Cardiac muscle cell (in vitro differentiated cells and primary cell): ENCODE measurements at regions not wholly inside any gene's neighbourhood (a gene's known extent, or its start where the extent isn't known, plus 50 kb on each side); places are given as distances from the start of the nearest gene placed in this dataset.

Experiments
- DNase-seq, 2 donors: peaks; one replicate each; pipeline versions ENCODE4 v3.0.0 to v3.0.0-alpha.2; 2010 to 2017; ENCODE audit warnings: low read depth in 1 of 2, low spot score in 1 of 2
- H3K27ac ChIP-seq: fragments of 200-600 bp; sonication (generic); 2 replicates; pipeline ENCODE4 v1.5.1; 2016
- H3K27me3 ChIP-seq: fragments of 200-600 bp; sonication (generic); 2 replicates; pipeline ENCODE4 v1.6.0; 2016; ENCODE audit warnings: control low read depth
- H3K36me3 ChIP-seq: fragments of 200-600 bp; sonication (generic); 2 replicates; pipeline ENCODE4 v1.5.1; 2016; ENCODE audit warnings: control low read depth
- H3K4me1 ChIP-seq: fragments of 200-600 bp; sonication (generic); 2 replicates; pipeline ENCODE4 v1.8.1; 2017; ENCODE audit warnings: low read depth, mild to moderate bottlenecking, mixed run types
- H3K4me3 ChIP-seq: fragments of 200-600 bp; sonication (generic); 2 replicates; pipeline ENCODE4 v1.5.1; 2016; ENCODE audit warnings: mild to moderate bottlenecking
- H3K9me3 ChIP-seq: fragments of 200-600 bp; sonication (generic); 2 replicates; pipeline ENCODE4 v1.5.1; 2017; ENCODE audit warnings: low read depth, mild to moderate bottlenecking, control low read depth
- CTCF ChIP-seq: IDR thresholded peaks from 2 replicates; pipeline ENCODE4 v1.5.1; 2012; ENCODE audit warnings: low read depth, mild to moderate bottlenecking, low read length

DNA sequence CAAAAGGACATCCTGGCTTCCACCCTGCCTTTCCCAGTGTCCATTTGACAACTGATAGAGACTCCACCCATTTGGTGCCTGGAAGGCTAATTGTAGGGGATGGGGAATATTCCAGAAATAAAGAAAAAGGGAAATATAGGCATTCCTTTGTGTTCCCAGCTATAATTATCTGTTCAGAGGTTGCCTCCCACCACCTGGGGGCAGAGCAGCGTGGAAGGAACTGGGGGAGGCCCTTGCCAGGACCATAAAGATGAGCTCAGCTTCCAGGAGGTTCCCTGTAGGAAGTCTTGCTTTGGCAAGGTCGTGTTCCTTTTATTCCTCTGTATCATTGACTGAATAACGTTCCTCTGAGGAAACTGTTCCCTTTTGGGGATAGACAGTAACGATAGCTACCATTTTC, 214.7 kb downstream of the TFAP2C start:
- TF ChIP-seq CTCF: no peak
- Histone ChIP-seq H3K27ac (no peak overlapping the region), H3K4me3 (no peak overlapping the region), H3K36me3 (no peaks in the 10 kb centered on the region), H3K4me1 (no peaks in the 10 kb centered on the region), H3K9me3 (no peaks in the 10 kb centered on the region), H3K27me3 (no peaks in the 10 kb centered on the region)
- DNase-seq: no peak

GRCh38 chr20:56845546-56846086, 216.5 kb downstream of the TFAP2C start:
- no peak for TF ChIP-seq CTCF
- no peaks in the 10 kb centered on the region for H3K4me1 ChIP-seq
- no peaks in the 10 kb centered on the region for H3K27me3 ChIP-seq
- H3K36me3 ChIP-seq: no peaks in the 10 kb centered on the region
- no peak overlapping the region for H3K27ac ChIP-seq
- no peak overlapping the region for H3K4me3 ChIP-seq
- no peaks in the 10 kb centered on the region for H3K9me3 ChIP-seq
- no peak for DNase-seq

DNA sequence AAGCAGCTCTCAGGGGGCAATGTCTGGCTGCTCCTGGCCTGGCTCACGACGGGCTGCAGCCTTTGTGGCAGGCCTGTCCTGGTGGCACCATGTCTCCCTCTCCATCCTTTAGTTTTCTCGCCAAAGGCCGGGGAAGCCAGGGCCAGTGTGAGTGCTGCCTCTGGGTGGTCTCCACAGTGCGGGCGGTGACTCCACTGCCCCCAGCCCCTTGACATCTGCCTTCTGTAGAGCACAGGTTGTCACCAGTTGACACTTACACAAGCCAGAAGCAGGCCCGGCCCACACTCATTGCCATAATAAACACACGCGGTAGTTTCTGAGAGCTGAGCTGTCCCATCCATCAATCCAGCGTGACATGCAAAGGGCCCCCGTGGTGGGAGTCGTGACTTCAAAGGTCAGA, 219.5 kb downstream of the TFAP2C start:
- Histone ChIP-seq H3K4me1 (no peaks in the 10 kb centered on the region), H3K4me3 (no peak overlapping the region), H3K36me3 (no peaks in the 10 kb centered on the region), H3K9me3 (no peaks in the 10 kb centered on the region), H3K27me3 (no peaks in the 10 kb centered on the region), H3K27ac (peak overlapping the region; percentile 15)
- peak in 1 of 2 donors; percentile 83 for DNase-seq
- no peak for TF ChIP-seq CTCF

DNA sequence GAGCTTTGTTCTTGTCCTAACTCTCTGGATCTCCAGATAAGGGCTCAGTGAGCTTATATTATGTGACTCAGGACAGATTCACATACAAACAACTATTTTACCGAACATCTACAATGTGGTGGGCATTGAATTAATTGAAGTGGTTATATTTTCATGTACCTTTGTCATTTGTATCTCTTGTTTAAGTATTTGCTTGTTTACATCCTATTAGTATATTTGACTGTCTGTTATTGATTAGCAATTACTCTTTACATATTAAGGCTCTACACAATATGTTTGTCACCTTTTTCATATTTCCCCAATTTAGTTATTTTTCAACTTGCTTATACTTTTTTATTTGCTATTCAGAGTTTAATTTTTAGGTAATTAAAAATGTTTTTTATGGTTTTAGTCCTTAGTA, 222.4 kb downstream of the TFAP2C start:
- H3K36me3 ChIP-seq: no peaks in the 10 kb centered on the region
- no peak for TF ChIP-seq CTCF
- no peak overlapping the region for H3K4me3 ChIP-seq
- no peaks in the 10 kb centered on the region for H3K27me3 ChIP-seq
- H3K27ac ChIP-seq: no peak overlapping the region
- no peaks in the 10 kb centered on the region for H3K4me1 ChIP-seq
- no peaks in the 10 kb centered on the region for H3K9me3 ChIP-seq
- DNase-seq: no peak

GRCh38 chr20:56855708-56856107, 226.6 kb downstream of the TFAP2C start:
- Histone ChIP-seq H3K27ac (no peak overlapping the region), H3K36me3 (no peaks in the 10 kb centered on the region), H3K9me3 (no peaks in the 10 kb centered on the region), H3K4me1 (no peaks in the 10 kb centered on the region), H3K27me3 (no peaks in the 10 kb centered on the region), H3K4me3 (no peak overlapping the region)
- TF ChIP-seq CTCF: no peak
- no peak for DNase-seq

DNA sequence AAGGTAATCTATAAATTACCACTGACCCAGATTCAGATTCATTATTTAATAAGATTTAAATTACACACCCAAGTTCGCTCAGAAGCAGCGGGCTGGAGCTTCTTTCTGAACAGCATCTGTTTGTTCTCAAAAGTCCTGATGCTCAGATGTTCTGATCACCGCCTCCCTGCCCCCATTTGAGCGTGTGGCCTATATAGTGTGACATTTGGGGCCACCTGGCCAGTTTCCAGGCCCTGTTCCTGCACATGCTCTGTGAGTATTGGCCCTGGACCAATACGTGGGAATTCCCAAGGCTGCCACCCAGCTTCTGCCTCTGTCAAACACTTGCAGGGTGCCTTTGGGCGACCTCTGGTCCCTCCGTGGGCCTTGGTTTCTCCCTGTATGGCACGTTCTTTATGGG, 228.8 kb downstream of the TFAP2C start:
- no peaks in the 10 kb centered on the region for H3K4me1 ChIP-seq
- H3K36me3 ChIP-seq: no peaks in the 10 kb centered on the region
- no peak for TF ChIP-seq CTCF
- no peaks in the 10 kb centered on the region for H3K9me3 ChIP-seq
- H3K4me3 ChIP-seq: no peak overlapping the region
- no peak for DNase-seq
- no peaks in the 10 kb centered on the region for H3K27me3 ChIP-seq
- no peak overlapping the region for H3K27ac ChIP-seq
